OCI-LY1 (cell line): ENCODE measurements at regions not wholly inside any gene's neighbourhood (a gene's known extent, or its start where the extent isn't known, plus 50 kb on each side); places are given as distances from the start of the nearest gene placed in this dataset.

Experiments used
- H2AFZ ChIP-seq: fragments of 200-600 bp; sonication (generic), shearing (Covaris generic); 2 replicates; pipeline ENCODE4 v1.6.0; 2014; ENCODE audit warnings: antibody characterized with exemption, mild to moderate bottlenecking, low read length
- H3F3A ChIP-seq: fragments of 200-600 bp; sonication (generic), shearing (Covaris generic); 2 replicates; pipeline ENCODE4 v1.6.0; 2014; ENCODE audit warnings: mild to moderate bottlenecking, antibody characterized with exemption, low read length, moderate library complexity; ENCODE audit not compliant: insufficient read depth
- H3K27ac ChIP-seq: fragments of 200-600 bp; sonication (generic); 2 replicates; pipeline ENCODE4 v1.5.1; 2014; ENCODE audit warnings: low read length, mixed run types, mild to moderate bottlenecking, low read depth; ENCODE audit not compliant: poor library complexity, severe bottlenecking
- H3K27me3 ChIP-seq: fragments of 200-600 bp; sonication (generic); 2 replicates; pipeline ENCODE4 v1.6.0; 2014; ENCODE audit warnings: antibody characterized with exemption, mild to moderate bottlenecking, low read length, moderate library complexity; ENCODE audit not compliant: insufficient read depth
- H3K36me3 ChIP-seq: fragments of 200-600 bp; sonication (generic); 2 replicates; pipeline ENCODE4 v1.6.1; 2014; ENCODE audit warnings: mild to moderate bottlenecking, antibody characterized with exemption, low read length, moderate library complexity, mixed read lengths; ENCODE audit not compliant: insufficient read depth
- H3K4me1 ChIP-seq: fragments of 200-600 bp; sonication (generic); 2 replicates; pipeline ENCODE4 v1.5.1; 2014; ENCODE audit warnings: mild to moderate bottlenecking, low read length, moderate library complexity; ENCODE audit not compliant: insufficient read depth, severe bottlenecking
- H3K4me2 ChIP-seq: fragments of 200-600 bp; sonication (generic), shearing (Covaris generic); 2 replicates; pipeline ENCODE4 v1.6.1; 2014; ENCODE audit warnings: low read length
- H3K4me3 ChIP-seq: fragments of 200-600 bp; sonication (generic); 2 replicates; pipeline ENCODE4 v1.5.1; 2014; ENCODE audit warnings: low read length, low read depth, mild to moderate bottlenecking, mixed read lengths; ENCODE audit not compliant: poor library complexity, severe bottlenecking
- H3K79me2 ChIP-seq: fragments of 200-600 bp; shearing (Covaris generic); 2 replicates; pipeline ENCODE4 v1.6.1; 2016; ENCODE audit warnings: mixed run types, low read length, mixed read lengths; ENCODE audit not compliant: insufficient read depth
- H3K9ac ChIP-seq: fragments of 200-600 bp; sonication (generic), shearing (Covaris generic); 2 replicates; pipeline ENCODE4 v1.6.1; 2014; ENCODE audit warnings: mild to moderate bottlenecking, low read length, mixed read lengths
- H3K9me2 ChIP-seq: fragments of 200-600 bp; sonication (generic), shearing (Covaris generic); 2 replicates; pipeline ENCODE4 v1.6.1; 2014; ENCODE audit warnings: low read depth, mild to moderate bottlenecking, low read length, mixed read lengths
- H3K9me3 ChIP-seq: fragments of 200-600 bp; shearing (Covaris generic); 2 replicates; pipeline ENCODE4 v1.6.1; 2014; ENCODE audit warnings: low read length, mixed read lengths
- H4K20me1 ChIP-seq: fragments of 200-600 bp; sonication (generic), shearing (Covaris generic); 2 replicates; pipeline ENCODE4 v1.6.0; 2016; ENCODE audit warnings: mild to moderate bottlenecking, low read length; ENCODE audit not compliant: insufficient read depth
- CTCF ChIP-seq: fragments of 200-600 bp; sonication (generic), shearing (Covaris generic); IDR thresholded peaks from 2 replicates; pipeline ENCODE4 v1.5.1; 2017; ENCODE audit warnings: mild to moderate bottlenecking, antibody characterized with exemption, low read length, moderate library complexity, mixed read lengths
- EZH2 ChIP-seq: fragments of 200-600 bp; sonication (generic), shearing (Covaris generic); IDR thresholded peaks from 2 replicates; pipeline ENCODE4 v1.8.0; 2017; ENCODE audit warnings: borderline replicate concordance, mixed run types, mild to moderate bottlenecking, antibody characterized with exemption, low read length, moderate library complexity, mixed read lengths

- H3K9me3 ChIP-seq, result no peaks in the 10 kb centered on the region
- no peak overlapping the region for H3K4me2 ChIP-seq
- no peaks in the 10 kb centered on the region for H3K27me3 ChIP-seq
- H3F3A ChIP-seq, result no peaks in the 10 kb centered on the region
- H2AFZ ChIP-seq, result no peak overlapping the region
- H3K9ac ChIP-seq, result no peak overlapping the region
- no peaks in the 10 kb centered on the region for H3K36me3 ChIP-seq
- H3K9me2 ChIP-seq, result no peaks in the 10 kb centered on the region
- TF ChIP-seq EZH2 (no peak), CTCF (no peak)
- H3K27ac ChIP-seq, result no peak overlapping the region
- H3K79me2 ChIP-seq, result no peaks in the 10 kb centered on the region
- no peak overlapping the region for H3K4me3 ChIP-seq
- no peaks in the 10 kb centered on the region for H4K20me1 ChIP-seq
- no peaks in the 10 kb centered on the region for H3K4me1 ChIP-seq
These were observed 703.3 kb upstream of the PKDCC start for GRCh38 chr2:41344529-41344928.

- Histone ChIP-seq H2AFZ (no peak overlapping the region), H4K20me1 (no peaks in the 10 kb centered on the region), H3K4me1 (no peaks in the 10 kb centered on the region), H3K9me2 (no peaks in the 10 kb centered on the region), H3K27ac (no peak overlapping the region), H3K4me2 (no peak overlapping the region), H3K9ac (no peak overlapping the region), H3K27me3 (no peaks in the 10 kb centered on the region), H3F3A (no peaks in the 10 kb centered on the region), H3K79me2 (no peaks in the 10 kb centered on the region), H3K36me3 (no peaks in the 10 kb centered on the region), H3K9me3 (no peaks in the 10 kb centered on the region), H3K4me3 (no peak overlapping the region)
- TF ChIP-seq CTCF, result no peak
- TF ChIP-seq EZH2, result no peak
These were observed 694.8 kb upstream of the PKDCC start for GRCh38 chr2:41353060-41353459.

DNA sequence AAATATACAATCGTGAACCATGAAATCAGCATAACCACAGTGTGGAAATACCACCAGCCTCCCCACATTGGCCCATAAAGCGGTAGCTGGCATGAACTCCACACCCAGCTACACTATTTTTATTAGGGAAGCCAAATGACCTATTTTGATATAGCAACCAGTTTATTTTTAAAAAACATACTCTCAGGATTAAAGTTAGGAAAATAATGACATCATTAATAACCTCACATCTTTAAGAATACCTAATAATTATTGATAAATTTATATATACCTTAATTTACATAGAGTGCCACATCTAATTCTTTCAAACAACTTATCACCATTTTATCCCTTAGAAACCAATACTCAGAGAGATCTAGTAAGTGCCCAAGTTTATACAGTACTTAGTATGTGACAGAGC lies 692.0 kb upstream of the PKDCC start:
- no peaks in the 10 kb centered on the region for H3K79me2 ChIP-seq
- no peak overlapping the region for H3K4me3 ChIP-seq
- no peak overlapping the region for H3K4me2 ChIP-seq
- H4K20me1 ChIP-seq, result no peaks in the 10 kb centered on the region
- TF ChIP-seq EZH2 (no peak), CTCF (no peak)
- H3F3A ChIP-seq, result no peaks in the 10 kb centered on the region
- no peaks in the 10 kb centered on the region for H3K27me3 ChIP-seq
- H3K9me3 ChIP-seq, result no peaks in the 10 kb centered on the region
- H3K27ac ChIP-seq, result no peak overlapping the region
- no peaks in the 10 kb centered on the region for H3K4me1 ChIP-seq
- H3K9ac ChIP-seq, result no peak overlapping the region
- no peak overlapping the region for H2AFZ ChIP-seq
- no peaks in the 10 kb centered on the region for H3K36me3 ChIP-seq
- H3K9me2 ChIP-seq, result no peaks in the 10 kb centered on the region
